ENCODE measurements at regions not wholly inside any gene's neighbourhood (a gene's known extent, or its start where the extent isn't known, plus 50 kb on each side); places are given as distances from the start of the nearest gene placed in this dataset.

- TF ChIP-seq CSRNP3 (CRISPR knock-in tag; IDR thresholded peaks at IDR 0.05) (no peak), PPARA (CRISPR knock-in tag; IDR thresholded peaks at IDR 0.05; ENCODE audit: borderline replicate concordance) (no peak)
These were observed 64.2 kb upstream of the TFAP2D start (continued) for GRCh38 chr6:50649086-50649485.

- TF ChIP-seq ZC3H10 (CRISPR knock-in tag; IDR thresholded peaks at IDR 0.05): no peak
- TF ChIP-seq PATZ1 (CRISPR knock-in tag; IDR thresholded peaks at IDR 0.05; ENCODE audit: borderline replicate concordance): no peak
- TF ChIP-seq TSHZ2 (CRISPR knock-in tag; IDR thresholded peaks at IDR 0.05): no peak
- no peak for TF ChIP-seq OSR1 (CRISPR knock-in tag; IDR thresholded peaks at IDR 0.05)
- no peak for TF ChIP-seq TCF4 (CRISPR knock-in tag; IDR thresholded peaks at IDR 0.05; ENCODE audit: borderline replicate concordance)
- no peak for TF ChIP-seq ZNF565 (CRISPR knock-in tag; conservative IDR thresholded peaks at IDR 0.05; ENCODE audit: low read depth)
- no peak for TF ChIP-seq RARB (CRISPR knock-in tag; IDR thresholded peaks at IDR 0.05)
- no peak for TF ChIP-seq PPARA (CRISPR knock-in tag; IDR thresholded peaks at IDR 0.05; ENCODE audit: borderline replicate concordance)
These were observed 60.1 kb upstream of the TFAP2D start for GRCh38 chr6:50653253-50653652.

GRCh38 chr6:50654155-50654554, 59.2 kb upstream of the TFAP2D start:
- no peak for ATAC-seq
- no peak for TF ChIP-seq PATZ1 (CRISPR knock-in tag; IDR thresholded peaks at IDR 0.05; ENCODE audit: borderline replicate concordance)
- no peak for TF ChIP-seq ZC3H10 (CRISPR knock-in tag; IDR thresholded peaks at IDR 0.05)
- no peak for TF ChIP-seq ESRRG (CRISPR knock-in tag; IDR thresholded peaks at IDR 0.05)
- no peak for TF ChIP-seq CSRNP3 (CRISPR knock-in tag; IDR thresholded peaks at IDR 0.05)
- no peak for TF ChIP-seq ZFP30 (CRISPR knock-in tag; IDR thresholded peaks at IDR 0.05)
- TF ChIP-seq CSDC2 (CRISPR knock-in tag; IDR thresholded peaks at IDR 0.05): no peak
- TF ChIP-seq RARB (CRISPR knock-in tag; IDR thresholded peaks at IDR 0.05): no peak
- TF ChIP-seq TCF4 (CRISPR knock-in tag; IDR thresholded peaks at IDR 0.05; ENCODE audit: borderline replicate concordance): no peak
- no peak for TF ChIP-seq ZNF70 (CRISPR knock-in tag; IDR thresholded peaks at IDR 0.05)
- no peak for TF ChIP-seq CREB5 (CRISPR knock-in tag; IDR thresholded peaks at IDR 0.05; ENCODE audit: low read depth)

More at GRCh38 chr6:50653253-50653652, 60.1 kb upstream of the TFAP2D start:
- ATAC-seq: no peak

GRCh38 chr6:50655848-50656453, 57.4 kb upstream of the TFAP2D start:
- ATAC-seq: no peak
- TF ChIP-seq TSHZ2 (CRISPR knock-in tag; IDR thresholded peaks at IDR 0.05) (no peak), SNAI2 (CRISPR knock-in tag; IDR thresholded peaks at IDR 0.05) (no peak), ZFP3 (CRISPR knock-in tag; IDR thresholded peaks at IDR 0.05) (no peak), BACH2 (CRISPR knock-in tag; IDR thresholded peaks at IDR 0.05; ENCODE audit: borderline replicate concordance) (no peak), CSRNP3 (CRISPR knock-in tag; IDR thresholded peaks at IDR 0.05) (no peak), ZNF70 (CRISPR knock-in tag; IDR thresholded peaks at IDR 0.05) (no peak), CREB5 (CRISPR knock-in tag; IDR thresholded peaks at IDR 0.05; ENCODE audit: low read depth) (no peak)

All from SK-N-SH treated with all-trans-retinoic acid at 6 μM for 48 hours (cell line).